GM18519 (cell line): ENCODE measurements at regions not wholly inside any gene's neighbourhood (a gene's known extent, or its start where the extent isn't known, plus 50 kb on each side); places are given as distances from the start of the nearest gene placed in this dataset.
A peak's percentile ranks its signal among the peaks of the same experiment; 100 is the strongest.

Source experiments
- ATAC-seq: cut with Tn5 transposase; IDR thresholded peaks from one replicate; pipeline ENCODE4 v1.9.1; 2021; ENCODE audit warnings: mild to moderate bottlenecking, moderate library complexity; ENCODE audit not compliant: unreplicated experiment, low FRiP score

- ATAC-seq = no peak
Observed at GRCh38 chr20:57091748-57092111, 174.7 kb downstream of the BMP7 start.

GRCh38 chr20:57092112-57092899 is 174.1 kb downstream of the BMP7 start:
- peak; percentile 47 for ATAC-seq

GRCh38 chr20:57092900-57093530 is 173.4 kb downstream of the BMP7 start:
- ATAC-seq = no peak

- ATAC-seq = no peak
Observed at GRCh38 chr20:57093766-57094165, 172.7 kb downstream of the BMP7 start.

- ATAC-seq = no peak
Observed at GRCh38 chr20:57094252-57094891, 172.1 kb downstream of the BMP7 start.

GRCh38 chr20:57094991-57095390 is 171.4 kb downstream of the BMP7 start:
- ATAC-seq = no peak

GRCh38 chr20:57095426-57095825 is 171.0 kb downstream of the BMP7 start:
- no peak for ATAC-seq

- no peak for ATAC-seq
Observed at GRCh38 chr20:57097245-57097915, 169.1 kb downstream of the BMP7 start.

- ATAC-seq = no peak
Observed at GRCh38 chr20:57102160-57102559, 164.3 kb downstream of the BMP7 start.

GRCh38 chr20:57102566-57102965 is 163.9 kb downstream of the BMP7 start:
- ATAC-seq = no peak

GRCh38 chr20:57103146-57103800 is 163.2 kb downstream of the BMP7 start:
- no peak for ATAC-seq

- no peak for ATAC-seq
Observed at GRCh38 chr20:57104113-57104512, 162.3 kb downstream of the BMP7 start.

GRCh38 chr20:57104651-57105204 is 161.7 kb downstream of the BMP7 start:
- no peak for ATAC-seq

GRCh38 chr20:57106030-57106682 is 160.3 kb downstream of the BMP7 start:
- ATAC-seq = no peak

GRCh38 chr20:57106692-57107091 is 159.7 kb downstream of the BMP7 start:
- ATAC-seq = no peak

- no peak for ATAC-seq
Observed at GRCh38 chr20:57107208-57107607, 159.2 kb downstream of the BMP7 start.

GRCh38 chr20:57108218-57108617 is 158.2 kb downstream of the BMP7 start:
- ATAC-seq = no peak

- no peak for ATAC-seq
Observed at GRCh38 chr20:57108742-57109570, 157.5 kb downstream of the BMP7 start.

GRCh38 chr20:57109571-57109953 is 156.9 kb downstream of the BMP7 start:
- ATAC-seq = no peak
